Neutrophil (primary cell): ENCODE measurements at regions not wholly inside any gene's neighbourhood (a gene's known extent, or its start where the extent isn't known, plus 50 kb on each side); places are given as distances from the start of the nearest gene placed in this dataset.

ENCODE experiments used
- H3K27ac ChIP-seq: fragments of 200-600 bp; sonication (generic); 2 replicates; pipeline ENCODE4 v1.5.1; 2016; ENCODE audit warnings: mild to moderate bottlenecking, moderate library complexity
- H3K27me3 ChIP-seq: fragments of 200-600 bp; sonication (generic); 2 replicates; pipeline ENCODE4 v1.6.0; 2016; ENCODE audit warnings: mild to moderate bottlenecking
- H3K36me3 ChIP-seq: fragments of 200-600 bp; sonication (generic); 2 replicates; pipeline ENCODE4 v1.5.1; 2017
- H3K4me1 ChIP-seq, 2 experiments: fragments of 200-600 bp in 1 of 2; sonication (generic) in 1 of 2; 1 replicate in 1 of 2; 2 replicates in 1 of 2; pipeline versions ENCODE4 v1.5.1 to v1.6.1; 2013 to 2016; ENCODE audit warnings: low read depth in 1 of 2, low read length in 1 of 2, mild to moderate bottlenecking in 1 of 2, moderate library complexity in 1 of 2; ENCODE audit not compliant: control insufficient read depth in 1 of 2, insufficient read depth in 1 of 2
- H3K4me3 ChIP-seq, 2 experiments: fragments of 200-600 bp in 1 of 2; sonication (generic) in 1 of 2; 1 replicate in 1 of 2; 2 replicates in 1 of 2; pipeline ENCODE4 v1.5.1; 2013 to 2016; ENCODE audit warnings: low read depth in 1 of 2, low read length in 1 of 2, mild to moderate bottlenecking in 1 of 2, moderate library complexity in 1 of 2
- H3K9me3 ChIP-seq: fragments of 200-600 bp; sonication (generic); 2 replicates; pipeline ENCODE4 v1.5.1; 2016
- CTCF ChIP-seq: fragments of 200-600 bp; sonication (generic); IDR thresholded peaks from 2 replicates; pipeline ENCODE4 v1.5.1; 2016; ENCODE audit warnings: antibody characterized with exemption

- Histone ChIP-seq H3K27ac (no peak overlapping the region), H3K4me1 (no peaks in the 10 kb centered on the region), H3K36me3 (no peaks in the 10 kb centered on the region), H3K27me3 (no peaks in the 10 kb centered on the region), H3K4me3 (no peak overlapping the region), H3K9me3 (no peaks in the 10 kb centered on the region)
- TF ChIP-seq CTCF, result no peak
Measured at GRCh38 chr5:167947306-167947705, 344.1 kb upstream of the WWC1 start.

- H3K4me1 ChIP-seq, result no peaks in the 10 kb centered on the region
- no peak for TF ChIP-seq CTCF
- H3K9me3 ChIP-seq, result no peaks in the 10 kb centered on the region
- H3K27ac ChIP-seq, result no peak overlapping the region
- H3K27me3 ChIP-seq, result no peaks in the 10 kb centered on the region
- H3K4me3 ChIP-seq, result no peak overlapping the region
- H3K36me3 ChIP-seq, result no peaks in the 10 kb centered on the region
Measured at GRCh38 chr5:167948251-167948650, 343.2 kb upstream of the WWC1 start.

GRCh38 chr5:167949435-167949834 is 342.0 kb upstream of the WWC1 start:
- H3K27ac ChIP-seq, result no peak overlapping the region
- no peaks in the 10 kb centered on the region for H3K9me3 ChIP-seq
- H3K27me3 ChIP-seq, result no peaks in the 10 kb centered on the region
- no peaks in the 10 kb centered on the region for H3K36me3 ChIP-seq
- no peaks in the 10 kb centered on the region for H3K4me1 ChIP-seq
- no peak for TF ChIP-seq CTCF
- no peak overlapping the region for H3K4me3 ChIP-seq

GRCh38 chr5:167950126-167950721 is 341.2 kb upstream of the WWC1 start:
- H3K27me3 ChIP-seq, result no peaks in the 10 kb centered on the region
- H3K4me3 ChIP-seq, result no peak overlapping the region
- no peak for TF ChIP-seq CTCF
- H3K36me3 ChIP-seq, result no peaks in the 10 kb centered on the region
- no peak overlapping the region for H3K27ac ChIP-seq
- no peaks in the 10 kb centered on the region for H3K4me1 ChIP-seq
- H3K9me3 ChIP-seq, result no peaks in the 10 kb centered on the region

GRCh38 chr5:167951116-167951515 is 340.3 kb upstream of the WWC1 start:
- Histone ChIP-seq H3K4me1 (no peaks in the 10 kb centered on the region), H3K4me3 (no peak overlapping the region), H3K9me3 (no peaks in the 10 kb centered on the region), H3K27ac (no peak overlapping the region), H3K27me3 (no peaks in the 10 kb centered on the region), H3K36me3 (no peaks in the 10 kb centered on the region)
- no peak for TF ChIP-seq CTCF
